ENCODE measurements at regions not wholly inside any gene's neighbourhood (a gene's known extent, or its start where the extent isn't known, plus 50 kb on each side); places are given as distances from the start of the nearest gene placed in this dataset.

DNA sequence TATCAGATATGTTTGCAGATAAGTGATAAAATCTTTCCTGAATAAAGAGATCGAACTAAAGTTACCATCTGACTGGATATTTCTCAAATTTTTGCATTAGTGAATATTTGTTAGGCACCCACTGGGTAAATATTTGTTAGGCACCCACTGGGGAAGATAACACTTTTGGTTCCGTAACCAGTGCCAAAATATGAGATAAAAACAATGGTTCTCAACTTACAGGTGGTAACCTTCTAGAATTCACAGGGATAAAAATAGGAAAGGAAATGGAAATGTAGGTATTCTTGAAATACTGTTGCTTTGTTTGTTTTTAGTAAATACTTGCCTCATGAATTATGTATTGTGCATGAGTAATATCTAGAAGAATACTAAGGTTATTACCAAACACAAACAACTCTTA is 245.0 kb upstream of the KHDRBS2 start:
- TF ChIP-seq RAD21 (conservative IDR thresholded peaks at IDR 0.05) (no peak), EZH2 (IDR thresholded peaks at IDR 0.05; ENCODE audit: borderline replicate concordance, insufficient read depth, low read length, poor library complexity, severe bottlenecking) (no peak), POLR2AphosphoS5 (IDR thresholded peaks at IDR 0.05) (no peak)
- TF ChIP-seq, protein P1, sequence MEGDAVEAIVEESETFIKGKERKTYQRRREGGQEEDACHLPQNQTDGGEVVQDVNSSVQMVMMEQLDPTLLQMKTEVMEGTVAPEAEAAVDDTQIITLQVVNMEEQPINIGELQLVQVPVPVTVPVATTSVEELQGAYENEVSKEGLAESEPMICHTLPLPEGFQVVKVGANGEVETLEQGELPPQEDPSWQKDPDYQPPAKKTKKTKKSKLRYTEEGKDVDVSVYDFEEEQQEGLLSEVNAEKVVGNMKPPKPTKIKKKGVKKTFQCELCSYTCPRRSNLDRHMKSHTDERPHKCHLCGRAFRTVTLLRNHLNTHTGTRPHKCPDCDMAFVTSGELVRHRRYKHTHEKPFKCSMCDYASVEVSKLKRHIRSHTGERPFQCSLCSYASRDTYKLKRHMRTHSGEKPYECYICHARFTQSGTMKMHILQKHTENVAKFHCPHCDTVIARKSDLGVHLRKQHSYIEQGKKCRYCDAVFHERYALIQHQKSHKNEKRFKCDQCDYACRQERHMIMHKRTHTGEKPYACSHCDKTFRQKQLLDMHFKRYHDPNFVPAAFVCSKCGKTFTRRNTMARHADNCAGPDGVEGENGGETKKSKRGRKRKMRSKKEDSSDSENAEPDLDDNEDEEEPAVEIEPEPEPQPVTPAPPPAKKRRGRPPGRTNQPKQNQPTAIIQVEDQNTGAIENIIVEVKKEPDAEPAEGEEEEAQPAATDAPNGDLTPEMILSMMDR (IDR thresholded peaks at IDR 0.05; ENCODE audit: poor library complexity, severe bottlenecking): no peak
- TF ChIP-seq, protein P2, sequence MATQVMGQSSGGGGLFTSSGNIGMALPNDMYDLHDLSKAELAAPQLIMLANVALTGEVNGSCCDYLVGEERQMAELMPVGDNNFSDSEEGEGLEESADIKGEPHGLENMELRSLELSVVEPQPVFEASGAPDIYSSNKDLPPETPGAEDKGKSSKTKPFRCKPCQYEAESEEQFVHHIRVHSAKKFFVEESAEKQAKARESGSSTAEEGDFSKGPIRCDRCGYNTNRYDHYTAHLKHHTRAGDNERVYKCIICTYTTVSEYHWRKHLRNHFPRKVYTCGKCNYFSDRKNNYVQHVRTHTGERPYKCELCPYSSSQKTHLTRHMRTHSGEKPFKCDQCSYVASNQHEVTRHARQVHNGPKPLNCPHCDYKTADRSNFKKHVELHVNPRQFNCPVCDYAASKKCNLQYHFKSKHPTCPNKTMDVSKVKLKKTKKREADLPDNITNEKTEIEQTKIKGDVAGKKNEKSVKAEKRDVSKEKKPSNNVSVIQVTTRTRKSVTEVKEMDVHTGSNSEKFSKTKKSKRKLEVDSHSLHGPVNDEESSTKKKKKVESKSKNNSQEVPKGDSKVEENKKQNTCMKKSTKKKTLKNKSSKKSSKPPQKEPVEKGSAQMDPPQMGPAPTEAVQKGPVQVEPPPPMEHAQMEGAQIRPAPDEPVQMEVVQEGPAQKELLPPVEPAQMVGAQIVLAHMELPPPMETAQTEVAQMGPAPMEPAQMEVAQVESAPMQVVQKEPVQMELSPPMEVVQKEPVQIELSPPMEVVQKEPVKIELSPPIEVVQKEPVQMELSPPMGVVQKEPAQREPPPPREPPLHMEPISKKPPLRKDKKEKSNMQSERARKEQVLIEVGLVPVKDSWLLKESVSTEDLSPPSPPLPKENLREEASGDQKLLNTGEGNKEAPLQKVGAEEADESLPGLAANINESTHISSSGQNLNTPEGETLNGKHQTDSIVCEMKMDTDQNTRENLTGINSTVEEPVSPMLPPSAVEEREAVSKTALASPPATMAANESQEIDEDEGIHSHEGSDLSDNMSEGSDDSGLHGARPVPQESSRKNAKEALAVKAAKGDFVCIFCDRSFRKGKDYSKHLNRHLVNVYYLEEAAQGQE (IDR thresholded peaks at IDR 0.05; ENCODE audit: borderline replicate concordance): no peak

All from neural cell (in vitro differentiated cells).